HL-60 (cell line): ENCODE measurements at regions not wholly inside any gene's neighbourhood (a gene's known extent, or its start where the extent isn't known, plus 50 kb on each side); places are given as distances from the start of the nearest gene placed in this dataset.

Experiments used
- DNase-seq, 2 experiments: peaks; one replicate each; pipeline ENCODE4 v3.0.0-alpha.2; 2010 to 2020; ENCODE audit warnings: low read depth in 1 of 2, low spot score in 1 of 2
- H3K27ac ChIP-seq: fragments of 250-450 bp; sonication (Bioruptor Pico); replicated peaks from 2 replicates; pipeline ENCODE4 v1.5.1; 2020; ENCODE audit warnings: mild to moderate bottlenecking, moderate library complexity
- H3K27me3 ChIP-seq: fragments of 250-450 bp; sonication (Bioruptor Pico); 2 replicates; pipeline ENCODE4 v1.5.1; 2021; ENCODE audit warnings: mild to moderate bottlenecking, moderate library complexity; ENCODE audit not compliant: insufficient read depth, poor library complexity, severe bottlenecking
- H3K4me3 ChIP-seq: replicated peaks from 2 replicates; pipeline ENCODE4 v1.5.1; 2011; ENCODE audit warnings: mild to moderate bottlenecking, control low read depth, low read length; ENCODE audit not compliant: insufficient read depth
- GABPA ChIP-seq: IDR thresholded peaks from 2 replicates; pipeline ENCODE4 v1.6.1; 2012; ENCODE audit warnings: low read depth
- POLR2AphosphoS5 ChIP-seq: IDR thresholded peaks from 2 replicates; pipeline ENCODE4 v1.6.1; 2012; ENCODE audit warnings: low read depth
- SPI1 ChIP-seq: IDR thresholded peaks from 2 replicates; pipeline ENCODE4 v1.6.1; 2012; ENCODE audit warnings: low read depth, mild to moderate bottlenecking, borderline replicate concordance
- TF ChIP-seq, protein P1 (sequence below): IDR thresholded peaks from 2 replicates; pipeline ENCODE4 v1.6.1; 2012; ENCODE audit warnings: low read depth; ENCODE audit not compliant: insufficient replicate concordance
- TF ChIP-seq, protein P2 (sequence below): IDR thresholded peaks from one replicate; pipeline ENCODE4 v1.5.1; 2011; ENCODE audit warnings: low read length, control low read depth, inconsistent platforms; ENCODE audit not compliant: insufficient read depth

DNA sequence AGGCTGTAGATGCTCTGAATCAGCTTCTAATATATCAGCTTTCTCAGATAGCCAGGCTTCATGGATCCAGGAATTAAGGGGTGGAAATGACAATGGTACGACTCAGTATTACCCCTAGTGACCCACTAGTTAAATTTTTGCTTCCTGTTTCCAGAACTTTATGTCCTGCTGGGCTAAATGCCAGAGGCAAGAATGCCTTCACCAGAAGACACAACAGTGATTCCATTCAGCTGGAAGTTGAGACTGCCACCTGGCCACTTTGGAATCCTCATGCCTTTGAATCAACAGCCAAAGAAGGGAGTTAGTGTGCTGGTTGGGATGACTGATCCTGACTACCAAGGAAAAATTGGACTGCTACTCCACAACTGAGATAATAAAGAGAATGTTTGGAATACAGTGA, 239.1 kb downstream of the ASXL3 start:
- no peak for DNase-seq
- Histone ChIP-seq H3K27ac (no peak overlapping the region), H3K27me3 (no peaks in the 10 kb centered on the region), H3K4me3 (no peak overlapping the region)
- TF ChIP-seq, protein P1, sequence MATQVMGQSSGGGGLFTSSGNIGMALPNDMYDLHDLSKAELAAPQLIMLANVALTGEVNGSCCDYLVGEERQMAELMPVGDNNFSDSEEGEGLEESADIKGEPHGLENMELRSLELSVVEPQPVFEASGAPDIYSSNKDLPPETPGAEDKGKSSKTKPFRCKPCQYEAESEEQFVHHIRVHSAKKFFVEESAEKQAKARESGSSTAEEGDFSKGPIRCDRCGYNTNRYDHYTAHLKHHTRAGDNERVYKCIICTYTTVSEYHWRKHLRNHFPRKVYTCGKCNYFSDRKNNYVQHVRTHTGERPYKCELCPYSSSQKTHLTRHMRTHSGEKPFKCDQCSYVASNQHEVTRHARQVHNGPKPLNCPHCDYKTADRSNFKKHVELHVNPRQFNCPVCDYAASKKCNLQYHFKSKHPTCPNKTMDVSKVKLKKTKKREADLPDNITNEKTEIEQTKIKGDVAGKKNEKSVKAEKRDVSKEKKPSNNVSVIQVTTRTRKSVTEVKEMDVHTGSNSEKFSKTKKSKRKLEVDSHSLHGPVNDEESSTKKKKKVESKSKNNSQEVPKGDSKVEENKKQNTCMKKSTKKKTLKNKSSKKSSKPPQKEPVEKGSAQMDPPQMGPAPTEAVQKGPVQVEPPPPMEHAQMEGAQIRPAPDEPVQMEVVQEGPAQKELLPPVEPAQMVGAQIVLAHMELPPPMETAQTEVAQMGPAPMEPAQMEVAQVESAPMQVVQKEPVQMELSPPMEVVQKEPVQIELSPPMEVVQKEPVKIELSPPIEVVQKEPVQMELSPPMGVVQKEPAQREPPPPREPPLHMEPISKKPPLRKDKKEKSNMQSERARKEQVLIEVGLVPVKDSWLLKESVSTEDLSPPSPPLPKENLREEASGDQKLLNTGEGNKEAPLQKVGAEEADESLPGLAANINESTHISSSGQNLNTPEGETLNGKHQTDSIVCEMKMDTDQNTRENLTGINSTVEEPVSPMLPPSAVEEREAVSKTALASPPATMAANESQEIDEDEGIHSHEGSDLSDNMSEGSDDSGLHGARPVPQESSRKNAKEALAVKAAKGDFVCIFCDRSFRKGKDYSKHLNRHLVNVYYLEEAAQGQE = no peak
- TF ChIP-seq, protein P2, sequence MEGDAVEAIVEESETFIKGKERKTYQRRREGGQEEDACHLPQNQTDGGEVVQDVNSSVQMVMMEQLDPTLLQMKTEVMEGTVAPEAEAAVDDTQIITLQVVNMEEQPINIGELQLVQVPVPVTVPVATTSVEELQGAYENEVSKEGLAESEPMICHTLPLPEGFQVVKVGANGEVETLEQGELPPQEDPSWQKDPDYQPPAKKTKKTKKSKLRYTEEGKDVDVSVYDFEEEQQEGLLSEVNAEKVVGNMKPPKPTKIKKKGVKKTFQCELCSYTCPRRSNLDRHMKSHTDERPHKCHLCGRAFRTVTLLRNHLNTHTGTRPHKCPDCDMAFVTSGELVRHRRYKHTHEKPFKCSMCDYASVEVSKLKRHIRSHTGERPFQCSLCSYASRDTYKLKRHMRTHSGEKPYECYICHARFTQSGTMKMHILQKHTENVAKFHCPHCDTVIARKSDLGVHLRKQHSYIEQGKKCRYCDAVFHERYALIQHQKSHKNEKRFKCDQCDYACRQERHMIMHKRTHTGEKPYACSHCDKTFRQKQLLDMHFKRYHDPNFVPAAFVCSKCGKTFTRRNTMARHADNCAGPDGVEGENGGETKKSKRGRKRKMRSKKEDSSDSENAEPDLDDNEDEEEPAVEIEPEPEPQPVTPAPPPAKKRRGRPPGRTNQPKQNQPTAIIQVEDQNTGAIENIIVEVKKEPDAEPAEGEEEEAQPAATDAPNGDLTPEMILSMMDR = no peak
- no peak for TF ChIP-seq GABPA

DNA sequence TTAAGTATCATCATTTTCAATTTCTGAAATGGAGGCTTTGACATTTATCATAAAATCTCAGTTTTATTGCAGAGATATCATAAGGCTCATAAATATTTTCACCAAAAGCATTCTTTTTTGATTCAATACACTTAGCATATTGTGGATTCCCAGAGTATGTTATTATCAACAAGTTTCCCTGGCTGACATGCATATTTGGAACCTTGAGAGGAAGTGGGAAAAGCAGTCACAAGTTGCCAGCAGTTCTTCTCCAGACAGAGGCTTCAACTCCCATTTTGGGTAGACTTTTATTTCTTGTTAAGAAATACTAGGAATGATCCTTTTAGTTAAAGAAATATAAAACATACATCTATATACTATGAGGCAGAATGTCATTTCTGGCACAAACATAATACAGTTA, 236.5 kb downstream of the ASXL3 start:
- TF ChIP-seq POLR2AphosphoS5 (no peak), SPI1 (no peak), GABPA (no peak)
- TF ChIP-seq, protein P1 = no peak
- TF ChIP-seq, protein P2 = no peak
- DNase-seq = no peak
- no peaks in the 10 kb centered on the region for H3K27me3 ChIP-seq
- no peak overlapping the region for H3K4me3 ChIP-seq
- no peak overlapping the region for H3K27ac ChIP-seq

DNA sequence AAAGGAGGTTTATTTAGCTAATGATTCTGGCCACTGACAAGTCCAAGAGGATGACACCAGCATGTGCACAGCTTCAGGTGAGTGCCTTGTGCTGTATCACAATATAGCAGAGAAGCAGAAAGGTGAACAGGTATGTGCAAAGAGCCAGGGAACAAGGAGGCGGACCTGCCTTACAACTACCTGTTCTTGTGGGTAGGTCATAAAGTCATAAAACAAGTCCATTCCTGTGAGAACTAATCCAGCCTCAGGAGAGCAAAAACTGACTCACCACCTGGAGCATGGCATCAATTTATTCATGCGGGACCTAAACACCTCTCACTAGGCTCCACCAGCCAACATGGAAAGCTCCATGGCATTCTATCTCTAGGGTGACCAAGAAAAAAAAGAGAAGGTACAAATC, 234.2 kb downstream of the ASXL3 start:
- TF ChIP-seq GABPA = no peak
- TF ChIP-seq, protein P1 = no peak
- TF ChIP-seq SPI1 = no peak
- TF ChIP-seq POLR2AphosphoS5 = no peak
- TF ChIP-seq, protein P2 = no peak
- no peak for DNase-seq
- Histone ChIP-seq H3K27me3 (no peaks in the 10 kb centered on the region), H3K27ac (no peak overlapping the region), H3K4me3 (no peak overlapping the region)
